ENCODE measurements at regions not wholly inside any gene's neighbourhood (a gene's known extent, or its start where the extent isn't known, plus 50 kb on each side); places are given as distances from the start of the nearest gene placed in this dataset.

- no peak for TF ChIP-seq CTCF (IDR thresholded peaks at IDR 0.05; ENCODE audit: low read depth, low read length)
- no peak for TF ChIP-seq EZH2phosphoT487 (IDR thresholded peaks at IDR 0.05; ENCODE audit: low read depth)
These were observed 261.4 kb downstream of the CTH start for GRCh38 chr1:70672442-70672888.
